Chondrocyte (in vitro differentiated cells): ENCODE measurements at regions not wholly inside any gene's neighbourhood (a gene's known extent, or its start where the extent isn't known, plus 50 kb on each side); places are given as distances from the start of the nearest gene placed in this dataset.

ENCODE experiments used
- DNase-seq: peaks from one replicate; pipeline ENCODE4 v3.0.0; 2021; ENCODE audit warnings: mixed read lengths, low spot score
- H3K27ac Mint-ChIP-seq: one replicate; pipeline ENCODE4 v1.8.0; 2021; ENCODE audit warnings: mild to moderate bottlenecking, moderate library complexity, mixed read lengths; ENCODE audit not compliant: unreplicated experiment
- H3K27me3 Mint-ChIP-seq: 2 replicates; pipeline ENCODE4 v1.8.0; 2021; ENCODE audit warnings: low read depth, mixed read lengths
- H3K36me3 Mint-ChIP-seq: 2 replicates; pipeline ENCODE4 v1.8.0; 2021; ENCODE audit warnings: low read depth, mixed read lengths
- H3K4me1 Mint-ChIP-seq: 2 replicates; pipeline ENCODE4 v1.8.0; 2021; ENCODE audit warnings: low read depth, mild to moderate bottlenecking, mixed read lengths
- H3K4me3 Mint-ChIP-seq: one replicate; pipeline ENCODE4 v1.8.0; 2021; ENCODE audit warnings: mild to moderate bottlenecking, moderate library complexity, mixed read lengths; ENCODE audit not compliant: unreplicated experiment
- H3K9me3 Mint-ChIP-seq: 2 replicates; pipeline ENCODE4 v1.8.0; 2021; ENCODE audit warnings: low read depth, mixed read lengths
- TF ChIP-seq, protein P1 (sequence below): fragments of 200-600 bp; sonication (generic); IDR thresholded peaks from 2 replicates; pipeline ENCODE4 v1.5.0; 2021; ENCODE audit warnings: antibody characterized with exemption, mild to moderate bottlenecking, moderate library complexity

GRCh38 chr3:153320585-153321128 is 158.6 kb downstream of the RAP2B start:
- no peak overlapping the region for H3K4me3 Mint-ChIP-seq
- TF ChIP-seq, protein P1, sequence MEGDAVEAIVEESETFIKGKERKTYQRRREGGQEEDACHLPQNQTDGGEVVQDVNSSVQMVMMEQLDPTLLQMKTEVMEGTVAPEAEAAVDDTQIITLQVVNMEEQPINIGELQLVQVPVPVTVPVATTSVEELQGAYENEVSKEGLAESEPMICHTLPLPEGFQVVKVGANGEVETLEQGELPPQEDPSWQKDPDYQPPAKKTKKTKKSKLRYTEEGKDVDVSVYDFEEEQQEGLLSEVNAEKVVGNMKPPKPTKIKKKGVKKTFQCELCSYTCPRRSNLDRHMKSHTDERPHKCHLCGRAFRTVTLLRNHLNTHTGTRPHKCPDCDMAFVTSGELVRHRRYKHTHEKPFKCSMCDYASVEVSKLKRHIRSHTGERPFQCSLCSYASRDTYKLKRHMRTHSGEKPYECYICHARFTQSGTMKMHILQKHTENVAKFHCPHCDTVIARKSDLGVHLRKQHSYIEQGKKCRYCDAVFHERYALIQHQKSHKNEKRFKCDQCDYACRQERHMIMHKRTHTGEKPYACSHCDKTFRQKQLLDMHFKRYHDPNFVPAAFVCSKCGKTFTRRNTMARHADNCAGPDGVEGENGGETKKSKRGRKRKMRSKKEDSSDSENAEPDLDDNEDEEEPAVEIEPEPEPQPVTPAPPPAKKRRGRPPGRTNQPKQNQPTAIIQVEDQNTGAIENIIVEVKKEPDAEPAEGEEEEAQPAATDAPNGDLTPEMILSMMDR: no peak
- H3K27me3 Mint-ChIP-seq: peaks cover 2% of the 10 kb centered on the region
- H3K9me3 Mint-ChIP-seq: peaks cover 6% of the 10 kb centered on the region
- no peak overlapping the region for H3K27ac Mint-ChIP-seq
- H3K4me1 Mint-ChIP-seq: peaks cover 22% of the 10 kb centered on the region
- H3K36me3 Mint-ChIP-seq: no peaks in the 10 kb centered on the region
- DNase-seq: no peak

DNA sequence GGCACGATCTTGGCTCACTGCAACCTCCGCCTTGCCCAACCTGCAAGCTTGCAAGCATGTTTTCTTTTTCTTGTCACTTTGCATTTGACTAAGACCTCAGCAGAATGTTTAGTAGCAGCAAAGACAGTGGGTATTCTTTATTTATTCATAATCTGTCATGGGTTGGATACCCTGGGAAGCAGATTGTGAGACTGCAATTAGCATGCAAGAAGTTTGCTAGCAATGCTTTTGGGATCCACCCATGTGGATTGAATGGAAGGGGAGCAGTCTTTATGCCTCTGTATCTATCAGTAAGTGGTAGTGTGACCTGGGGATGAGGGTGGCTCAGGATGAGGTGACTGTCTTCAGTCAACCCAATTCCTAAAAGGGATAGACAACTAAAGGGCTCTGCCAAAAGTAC is 166.7 kb downstream of the RAP2B start:
- Mint-ChIP-seq H3K27me3 (peaks cover 6% of the 10 kb centered on the region), H3K36me3 (no peaks in the 10 kb centered on the region), H3K4me3 (no peak overlapping the region), H3K27ac (no peak overlapping the region), H3K9me3 (peaks cover 10% of the 10 kb centered on the region), H3K4me1 (peaks cover 5% of the 10 kb centered on the region)
- DNase-seq: no peak
- TF ChIP-seq, protein P1: no peak

- TF ChIP-seq, protein P1: no peak
- no peak for DNase-seq
- no peak overlapping the region for H3K27ac Mint-ChIP-seq
- H3K4me3 Mint-ChIP-seq: no peak overlapping the region
- H3K9me3 Mint-ChIP-seq: peaks cover 4% of the 10 kb centered on the region
- H3K4me1 Mint-ChIP-seq: peaks cover 5% of the 10 kb centered on the region
- peaks cover 6% of the 10 kb centered on the region for H3K27me3 Mint-ChIP-seq
- no peaks in the 10 kb centered on the region for H3K36me3 Mint-ChIP-seq
Measured at GRCh38 chr3:153330901-153331300, 168.9 kb downstream of the RAP2B start.

DNA sequence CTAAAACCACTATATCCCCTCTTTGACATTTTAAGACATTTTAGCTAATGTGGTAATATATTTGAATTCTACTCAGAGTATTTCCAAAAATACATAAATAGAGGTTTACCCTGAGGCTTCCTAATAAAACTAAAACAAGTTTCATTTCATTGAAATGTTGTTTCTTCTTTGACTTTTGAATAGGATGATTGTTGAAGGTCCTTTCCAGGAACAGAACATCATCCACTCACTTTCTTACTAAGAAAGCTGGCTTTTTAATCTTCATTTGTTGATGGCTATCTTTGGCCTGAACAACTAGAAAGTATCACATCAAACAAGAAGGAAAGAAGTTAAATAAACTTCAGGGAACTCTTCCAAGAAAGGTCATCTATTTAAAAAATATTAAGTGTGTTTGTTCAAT is 169.7 kb downstream of the RAP2B start:
- H3K27ac Mint-ChIP-seq: no peak overlapping the region
- peaks cover 4% of the 10 kb centered on the region for H3K27me3 Mint-ChIP-seq
- H3K9me3 Mint-ChIP-seq: no peaks in the 10 kb centered on the region
- TF ChIP-seq, protein P1: no peak
- H3K4me3 Mint-ChIP-seq: no peak overlapping the region
- H3K36me3 Mint-ChIP-seq: no peaks in the 10 kb centered on the region
- peaks cover 5% of the 10 kb centered on the region for H3K4me1 Mint-ChIP-seq
- DNase-seq: no peak

DNA sequence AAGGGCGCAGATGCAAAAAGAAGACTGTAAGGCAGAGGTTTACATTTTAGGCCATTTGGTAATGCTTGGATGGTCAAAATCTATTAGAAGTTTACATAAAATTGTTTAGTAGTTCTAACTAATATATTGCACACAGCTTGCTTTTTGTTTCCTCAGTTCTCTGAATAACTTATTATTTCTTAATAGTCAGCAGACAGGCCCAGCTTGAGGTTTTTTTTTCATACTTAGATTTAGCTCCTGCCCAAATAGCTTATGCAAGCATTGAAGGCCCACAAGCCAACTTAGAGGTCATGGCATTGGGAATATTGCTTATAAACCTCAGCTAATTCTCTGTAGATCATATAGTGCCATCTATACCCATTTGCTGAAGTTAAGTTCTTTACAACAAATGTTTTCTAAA is 172.5 kb downstream of the RAP2B start:
- Mint-ChIP-seq H3K9me3 (no peaks in the 10 kb centered on the region), H3K36me3 (no peaks in the 10 kb centered on the region), H3K4me1 (peaks cover 21% of the 10 kb centered on the region), H3K27me3 (peaks cover 2% of the 10 kb centered on the region), H3K27ac (no peak overlapping the region), H3K4me3 (no peak overlapping the region)
- no peak for DNase-seq
- TF ChIP-seq, protein P1: no peak
